NB4 (cell line): ENCODE measurements at regions not wholly inside any gene's neighbourhood (a gene's known extent, or its start where the extent isn't known, plus 50 kb on each side); places are given as distances from the start of the nearest gene placed in this dataset.
"Not testable (repeated sequence)": the region's sequence is repeated elsewhere in the genome, so short reads cannot be mapped to it uniquely, and the experiment has no call there.

Experiments used
- DNase-seq: peaks from one replicate; pipeline ENCODE4 v3.0.0; 2010; ENCODE audit warnings: low read depth
- H3K4me3 ChIP-seq: one replicate; pipeline ENCODE4 v1.5.1; 2011; ENCODE audit warnings: mild to moderate bottlenecking, low read depth, low read length, moderate library complexity
- MYC ChIP-seq: IDR thresholded peaks from 2 replicates; pipeline ENCODE4 v1.6.1; 2011; ENCODE audit warnings: low read depth, low read length
- POLR2A ChIP-seq: IDR thresholded peaks from 2 replicates; pipeline ENCODE4 v1.6.1; 2011; ENCODE audit warnings: mild to moderate bottlenecking; ENCODE audit not compliant: insufficient read length; ENCODE audit errors: extremely low read depth
- TF ChIP-seq, protein P1 (sequence below): IDR thresholded peaks from 2 replicates; pipeline ENCODE4 v1.6.1; 2011; ENCODE audit warnings: low read depth, low read length
- TF ChIP-seq, protein P2 (sequence below): IDR thresholded peaks from one replicate; pipeline ENCODE4 v1.5.1; 2012; ENCODE audit warnings: low read depth, low read length

DNA sequence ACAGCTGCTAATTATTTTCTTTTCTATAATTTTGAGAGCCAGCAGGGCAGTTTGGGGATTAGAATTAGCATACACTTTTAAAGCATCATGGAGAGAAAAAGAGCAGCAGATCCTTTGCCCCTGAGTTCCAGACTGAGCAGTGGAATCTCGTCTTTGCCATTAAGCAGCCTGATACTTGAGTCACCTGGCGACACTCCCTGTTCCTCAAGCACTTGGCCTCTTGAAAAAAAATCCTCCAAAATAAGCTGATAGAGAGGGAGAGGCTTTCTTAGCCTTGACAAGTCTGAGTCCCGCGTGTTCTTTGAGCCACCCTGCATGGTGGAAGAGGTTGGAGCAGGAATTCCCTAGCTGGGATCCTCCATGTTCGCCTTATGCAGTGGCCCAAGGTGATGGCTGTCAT, 398.3 kb downstream of the IRX2 start:
- TF ChIP-seq POLR2A (no peak), MYC (no peak)
- TF ChIP-seq, protein P1, sequence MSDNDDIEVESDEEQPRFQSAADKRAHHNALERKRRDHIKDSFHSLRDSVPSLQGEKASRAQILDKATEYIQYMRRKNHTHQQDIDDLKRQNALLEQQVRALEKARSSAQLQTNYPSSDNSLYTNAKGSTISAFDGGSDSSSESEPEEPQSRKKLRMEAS = no peak
- TF ChIP-seq, protein P2, sequence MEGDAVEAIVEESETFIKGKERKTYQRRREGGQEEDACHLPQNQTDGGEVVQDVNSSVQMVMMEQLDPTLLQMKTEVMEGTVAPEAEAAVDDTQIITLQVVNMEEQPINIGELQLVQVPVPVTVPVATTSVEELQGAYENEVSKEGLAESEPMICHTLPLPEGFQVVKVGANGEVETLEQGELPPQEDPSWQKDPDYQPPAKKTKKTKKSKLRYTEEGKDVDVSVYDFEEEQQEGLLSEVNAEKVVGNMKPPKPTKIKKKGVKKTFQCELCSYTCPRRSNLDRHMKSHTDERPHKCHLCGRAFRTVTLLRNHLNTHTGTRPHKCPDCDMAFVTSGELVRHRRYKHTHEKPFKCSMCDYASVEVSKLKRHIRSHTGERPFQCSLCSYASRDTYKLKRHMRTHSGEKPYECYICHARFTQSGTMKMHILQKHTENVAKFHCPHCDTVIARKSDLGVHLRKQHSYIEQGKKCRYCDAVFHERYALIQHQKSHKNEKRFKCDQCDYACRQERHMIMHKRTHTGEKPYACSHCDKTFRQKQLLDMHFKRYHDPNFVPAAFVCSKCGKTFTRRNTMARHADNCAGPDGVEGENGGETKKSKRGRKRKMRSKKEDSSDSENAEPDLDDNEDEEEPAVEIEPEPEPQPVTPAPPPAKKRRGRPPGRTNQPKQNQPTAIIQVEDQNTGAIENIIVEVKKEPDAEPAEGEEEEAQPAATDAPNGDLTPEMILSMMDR = no peak
- no peak for DNase-seq
- no peak overlapping the region for H3K4me3 ChIP-seq

DNA sequence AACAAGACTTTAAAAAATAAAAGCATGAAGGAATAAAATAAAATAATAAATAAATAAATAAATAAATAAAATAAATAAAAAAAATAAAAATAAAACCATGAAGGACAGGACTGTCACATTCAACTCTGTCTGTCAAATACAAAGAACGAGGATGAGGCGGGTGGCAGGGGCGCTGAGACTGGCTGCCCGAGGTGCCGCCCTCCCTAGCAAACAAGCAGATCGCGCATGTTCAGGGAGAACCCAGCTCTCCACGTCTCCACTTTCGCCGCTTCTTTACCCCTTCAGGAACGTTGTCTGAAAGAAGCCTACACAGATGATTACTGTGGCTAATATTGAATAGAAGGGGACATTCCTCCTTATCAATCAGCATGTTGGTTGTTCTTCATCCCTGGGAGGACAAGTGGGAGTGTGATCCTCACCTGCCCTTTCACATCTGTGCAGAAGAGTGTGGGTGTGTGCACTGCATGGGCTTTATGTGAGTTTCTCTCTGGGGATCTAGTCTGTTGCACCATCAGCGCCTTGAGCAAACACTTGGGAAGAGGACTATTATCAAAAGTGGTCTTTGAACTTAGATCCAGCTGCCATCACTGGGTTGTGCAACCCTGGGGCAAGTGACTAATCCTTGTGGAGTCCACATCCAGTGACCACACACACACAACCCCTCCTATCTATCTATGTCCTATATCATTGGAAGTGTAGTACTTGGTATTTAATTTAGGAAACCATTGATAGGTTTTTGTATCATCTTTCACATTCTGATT, 399.2 kb downstream of the IRX2 start:
- H3K4me3 ChIP-seq = no peak overlapping the region
- no peak for TF ChIP-seq MYC
- TF ChIP-seq, protein P1 = no peak
- peak; percentile 48 for DNase-seq

DNA sequence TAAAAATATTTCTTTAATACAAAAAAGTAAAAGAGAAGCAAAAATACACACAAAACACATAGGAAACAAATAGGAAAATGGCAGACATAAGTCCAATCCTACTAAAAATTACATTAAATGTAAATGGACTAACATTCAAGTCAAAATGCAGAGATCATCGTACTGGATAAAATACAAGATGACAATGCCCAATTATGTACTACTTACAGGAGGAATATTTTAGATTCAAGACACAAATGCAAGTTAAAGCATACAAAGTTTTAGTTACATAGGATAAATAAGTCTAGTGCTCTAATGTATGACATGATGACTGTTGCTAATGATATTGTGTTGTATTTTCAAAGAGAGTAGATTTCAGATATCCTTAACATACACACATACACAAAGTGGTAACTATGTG, 401.7 kb downstream of the IRX2 start:
- H3K4me3 ChIP-seq, DNase-seq: not testable (repeated sequence)

DNA sequence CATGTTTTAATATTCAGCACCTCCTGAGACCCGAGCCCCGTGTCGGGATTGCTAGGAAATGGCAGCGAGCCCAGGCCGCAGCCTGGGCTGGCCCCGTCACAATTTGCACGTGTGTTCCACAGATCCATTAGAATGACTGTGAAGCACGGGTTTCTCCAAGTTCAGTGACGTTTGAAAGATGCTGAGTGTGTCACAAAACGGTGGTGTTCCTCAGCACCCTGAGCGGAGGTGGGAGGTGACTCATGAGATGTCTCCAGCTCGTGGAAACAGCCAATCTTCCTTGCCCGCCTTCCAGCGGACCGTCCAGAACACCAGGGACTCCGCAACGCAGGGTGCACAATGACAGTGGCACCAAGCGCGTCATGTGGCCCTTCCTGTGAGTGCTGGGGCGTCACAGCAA, 412.8 kb downstream of the IRX2 start:
- H3K4me3 ChIP-seq = no peak overlapping the region
- no peak for DNase-seq
- TF ChIP-seq, protein P2 = no peak
- TF ChIP-seq MYC (no peak), POLR2A (no peak)
- TF ChIP-seq, protein P1 = no peak

DNA sequence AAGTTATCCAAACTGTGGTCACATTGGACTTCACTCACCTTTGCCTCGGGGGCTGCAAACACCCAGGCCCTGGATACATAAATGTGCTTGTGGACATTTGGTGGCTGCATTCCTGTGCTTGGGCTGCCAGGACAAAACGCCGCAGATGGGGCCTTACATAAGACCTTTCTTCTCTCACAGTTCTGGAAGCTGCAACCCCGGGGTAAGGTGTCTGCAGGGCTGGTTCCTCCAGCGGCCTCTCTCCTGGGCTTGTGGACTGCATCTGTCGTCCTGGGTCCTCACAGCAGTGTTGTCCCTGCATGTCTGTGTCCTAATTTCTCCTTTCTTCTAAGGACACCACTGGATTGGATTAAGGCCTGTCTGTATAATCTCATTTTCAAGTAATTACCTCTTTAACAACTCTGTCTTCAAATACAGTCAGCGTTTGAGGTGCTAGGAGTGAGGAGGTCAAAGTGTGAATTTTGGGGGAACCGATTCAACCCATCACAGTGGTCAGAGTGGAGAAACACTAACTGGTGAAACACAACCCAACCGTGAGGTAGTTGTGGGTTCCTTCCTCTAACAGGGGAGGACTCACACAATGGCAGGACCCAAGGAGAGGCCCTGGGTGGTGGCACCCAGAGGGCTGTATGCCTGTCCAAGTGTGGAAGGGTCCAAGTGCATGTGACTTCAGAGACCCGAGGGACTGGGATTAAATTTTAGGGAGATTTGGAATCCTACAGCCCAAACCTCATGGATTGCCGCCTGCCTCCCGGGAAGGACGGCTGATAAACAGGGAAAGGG, 415.6 kb downstream of the IRX2 start:
- H3K4me3 ChIP-seq = no peak overlapping the region
- DNase-seq = no peak
- no peak for TF ChIP-seq MYC
- TF ChIP-seq, protein P2 = no peak
- TF ChIP-seq, protein P1 = no peak
- no peak for TF ChIP-seq POLR2A

DNA sequence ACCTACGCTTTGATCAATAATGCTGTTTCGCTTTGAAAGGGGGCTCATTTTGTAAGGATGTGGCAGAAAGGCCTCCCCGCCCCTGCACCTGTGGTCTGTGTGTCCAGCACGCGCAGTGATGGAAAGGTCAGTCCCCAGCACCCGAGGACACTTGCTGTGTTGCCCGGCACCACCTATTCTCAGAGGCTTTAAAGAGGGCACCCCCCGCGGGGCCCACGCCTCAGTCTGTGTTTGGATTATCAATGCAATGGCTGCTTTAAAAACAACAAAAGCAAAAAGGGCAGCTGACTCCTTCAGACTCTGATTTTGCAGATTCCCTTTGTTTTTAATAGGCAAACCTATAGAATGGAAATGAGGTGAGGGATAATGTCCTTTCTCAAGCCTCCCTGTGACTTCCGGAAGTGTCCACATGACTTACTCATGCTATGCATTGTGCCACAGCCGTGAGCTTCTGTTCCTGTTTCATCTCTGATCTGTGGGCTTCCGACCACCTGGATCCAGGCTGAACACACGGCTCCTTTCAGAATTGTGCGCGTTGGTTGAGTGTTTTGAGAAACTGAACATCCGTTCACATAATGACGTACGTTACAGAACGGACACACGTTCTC, 416.2 kb downstream of the IRX2 start:
- DNase-seq = no peak
- no peak overlapping the region for H3K4me3 ChIP-seq
- TF ChIP-seq, protein P2 = no peak
- TF ChIP-seq MYC (no peak), POLR2A (no peak)
- TF ChIP-seq, protein P1 = no peak
